Keratinocyte (primary cell): ENCODE measurements at regions not wholly inside any gene's neighbourhood (a gene's known extent, or its start where the extent isn't known, plus 50 kb on each side); places are given as distances from the start of the nearest gene placed in this dataset.

Source experiments
- DNase-seq: peaks from one replicate; pipeline ENCODE4 v3.0.0-alpha.2; 2011; ENCODE audit warnings: low read depth, missing footprints, low spot score
- FAIRE-seq: peaks from 2 replicates; lab custom pipeline; 2011; peaks lifted over from hg19 to GRCh38; lab: Jason Lieb, UNC
- H2AFZ ChIP-seq: 2 replicates; pipeline ENCODE4 v1.6.0; 2012; ENCODE audit warnings: low read length, control low read depth, inconsistent platforms; ENCODE audit not compliant: control insufficient read depth
- H3K27ac ChIP-seq: 2 replicates; pipeline ENCODE4 v1.5.1; 2011; ENCODE audit warnings: low read length; ENCODE audit not compliant: control insufficient read depth, insufficient read depth
- H3K27me3 ChIP-seq: 3 replicates; pipeline ENCODE4 v1.6.0; 2011; ENCODE audit warnings: low read length; ENCODE audit not compliant: control insufficient read depth, insufficient read depth; ENCODE audit errors: extremely low read depth
- H3K36me3 ChIP-seq, 2 experiments: 2 replicates in 1 of 2; 3 replicates in 1 of 2; pipeline ENCODE4 v1.5.1; 2011; ENCODE audit warnings: low read length in 2 of 2, mild to moderate bottlenecking in 1 of 2; ENCODE audit not compliant: control insufficient read depth in 2 of 2, insufficient read depth in 2 of 2; ENCODE audit errors: extremely low read depth in 1 of 2
- H3K4me1 ChIP-seq: 3 replicates; pipeline ENCODE4 v1.5.1; 2011; ENCODE audit warnings: low read length; ENCODE audit not compliant: control insufficient read depth, insufficient read depth; ENCODE audit errors: extremely low read depth
- H3K4me2 ChIP-seq: 3 replicates; pipeline ENCODE4 v1.6.0; 2011; ENCODE audit warnings: low read depth, low read length; ENCODE audit not compliant: control insufficient read depth, insufficient read depth; ENCODE audit errors: extremely low read depth
- H3K4me3 ChIP-seq, 3 experiments: fragments of 200-600 bp in 1 of 3; sonication (generic) in 1 of 3; 2 replicates in 2 of 3; 3 replicates in 1 of 3; pipeline ENCODE4 v1.5.1; 2011 to 2016; ENCODE audit warnings: low read length in 3 of 3, mild to moderate bottlenecking in 3 of 3, control low read depth in 2 of 3, inconsistent platforms in 1 of 3, low read depth in 1 of 3, mixed read lengths in 1 of 3, mixed run types in 1 of 3, moderate library complexity in 1 of 3; ENCODE audit not compliant: control insufficient read depth in 2 of 3, insufficient read depth in 2 of 3; ENCODE audit errors: extremely low read depth in 1 of 3
- H3K79me2 ChIP-seq: 2 replicates; pipeline ENCODE4 v1.6.0; 2012; ENCODE audit warnings: low read length; ENCODE audit not compliant: control insufficient read depth, insufficient read depth
- H3K9ac ChIP-seq: 3 replicates; pipeline ENCODE4 v1.6.0; 2011; ENCODE audit warnings: low read length; ENCODE audit not compliant: control insufficient read depth, insufficient read depth; ENCODE audit errors: extremely low read depth
- H3K9me1 ChIP-seq: 3 replicates; pipeline ENCODE4 v1.6.0; 2011; ENCODE audit warnings: low read length; ENCODE audit not compliant: control insufficient read depth, insufficient read depth; ENCODE audit errors: extremely low read depth
- H3K9me3 ChIP-seq: 2 replicates; pipeline ENCODE4 v1.5.1; 2012; ENCODE audit warnings: low read depth, low read length; ENCODE audit not compliant: control insufficient read depth
- H4K20me1 ChIP-seq: 3 replicates; pipeline ENCODE4 v1.6.0; 2011; ENCODE audit warnings: low read length; ENCODE audit not compliant: control insufficient read depth, insufficient read depth; ENCODE audit errors: extremely low read depth
- CTCF ChIP-seq, 3 experiments: IDR thresholded peaks in 1 of 3; conservative IDR thresholded peaks in 1 of 3; optimal IDR thresholded peaks in 1 of 3; 2 replicates in 2 of 3; 3 replicates in 1 of 3; pipeline versions ENCODE3 to v1.5.1; 2011; ENCODE audit warnings: low read length in 3 of 3, mild to moderate bottlenecking in 3 of 3, moderate library complexity in 2 of 3, control low read depth in 1 of 3, inconsistent platforms in 1 of 3; ENCODE audit not compliant: insufficient read depth in 2 of 3; ENCODE audit errors: extremely low read depth in 1 of 3
- EZH2 ChIP-seq: IDR thresholded peaks from one replicate; pipeline ENCODE4 v1.6.1; 2012; ENCODE audit warnings: inconsistent platforms, mild to moderate bottlenecking, low read length, moderate library complexity
- dilution Hi-C: fragments of 300-500 bp; cut with MboI; formaldehyde crosslinking; loops from one replicate; pipeline ENCODE4 v1.7.0; 2020; ENCODE audit warnings: low sequenced_read_pairs; ENCODE audit not compliant: extremely low pct_ligation_motif_present

DNA sequence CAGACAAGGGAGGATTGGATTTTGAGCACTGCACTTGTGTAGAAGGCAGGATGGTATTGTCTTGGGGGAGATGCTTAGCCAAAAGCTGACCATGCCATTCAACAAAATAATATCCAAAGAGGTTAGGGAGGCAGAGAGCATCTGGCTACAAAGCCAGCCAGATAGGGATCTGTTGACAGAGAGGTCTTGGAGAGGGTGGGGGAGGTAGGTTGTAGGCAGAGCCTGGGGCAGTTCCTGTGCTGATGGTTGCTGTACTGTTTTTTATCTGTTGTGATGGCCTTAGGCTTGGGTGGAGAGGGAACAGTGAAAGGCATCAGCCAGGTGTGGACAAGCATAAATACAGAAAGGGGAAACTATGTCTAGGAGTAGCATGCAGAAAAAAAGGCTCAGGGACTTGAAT, 100.9 kb downstream of the AQP4 start:
- Histone ChIP-seq H4K20me1 (no peaks in the 10 kb centered on the region), H3K4me3 (no peak overlapping the region), H3K36me3 (no peaks in the 10 kb centered on the region), H3K9ac (no peak overlapping the region), H3K9me3 (no peaks in the 10 kb centered on the region), H3K4me1 (peaks cover 5% of the 10 kb centered on the region), H2AFZ (no peak overlapping the region), H3K9me1 (no peaks in the 10 kb centered on the region), H3K27me3 (no peaks in the 10 kb centered on the region), H3K4me2 (no peak overlapping the region), H3K27ac (no peak overlapping the region), H3K79me2 (no peaks in the 10 kb centered on the region)
- DNase-seq (no peak), FAIRE-seq (no peak)
- TF ChIP-seq EZH2 (no peak), CTCF (optimal IDR thresholded peaks at IDR 0.05 in 1 of 3, IDR thresholded peaks at IDR 0.05 in 1 of 3, conservative IDR thresholded peaks at IDR 0.05 in 1 of 3; ENCODE audit: extremely low read depth in 1 of 3, insufficient read depth in 2 of 3, low read length in 3 of 3) (no peak)
- dilution Hi-C loops, result no loop called here

- Histone ChIP-seq H3K36me3 (no peaks in the 10 kb centered on the region), H3K9ac (no peak overlapping the region), H3K79me2 (no peaks in the 10 kb centered on the region), H3K9me1 (no peaks in the 10 kb centered on the region), H3K27ac (no peak overlapping the region), H3K27me3 (no peaks in the 10 kb centered on the region), H3K4me2 (no peak overlapping the region), H3K4me1 (peaks cover 5% of the 10 kb centered on the region), H4K20me1 (no peaks in the 10 kb centered on the region), H3K4me3 (no peak overlapping the region), H3K9me3 (no peaks in the 10 kb centered on the region), H2AFZ (no peak overlapping the region)
- no peak for DNase-seq
- no peak for FAIRE-seq
- TF ChIP-seq EZH2 (no peak), CTCF (optimal IDR thresholded peaks at IDR 0.05 in 1 of 3, IDR thresholded peaks at IDR 0.05 in 1 of 3, conservative IDR thresholded peaks at IDR 0.05 in 1 of 3; ENCODE audit: extremely low read depth in 1 of 3, insufficient read depth in 2 of 3, low read length in 3 of 3) (no peak)
- dilution Hi-C loops, result no loop called here
Measured at GRCh38 chr18:26764177-26764576, 101.3 kb downstream of the AQP4 start.
